D721Med (cell line): ENCODE measurements at regions not wholly inside any gene's neighbourhood (a gene's known extent, or its start where the extent isn't known, plus 50 kb on each side); places are given as distances from the start of the nearest gene placed in this dataset.

Experiments
- DNase-seq: peaks from one replicate; pipeline ENCODE4 v3.0.0; 2011; ENCODE audit warnings: low spot score; ENCODE audit not compliant: insufficient read length
- FAIRE-seq: peaks from 2 replicates; lab custom pipeline; 2011; peaks lifted over from hg19 to GRCh38; lab: Jason Lieb, UNC
- TF ChIP-seq, protein P1 (sequence below): IDR thresholded peaks from 2 replicates; pipeline ENCODE4 v1.5.1; 2012; ENCODE audit warnings: mild to moderate bottlenecking, control low read depth; ENCODE audit not compliant: insufficient read depth; ENCODE audit errors: missing control alignments

DNA sequence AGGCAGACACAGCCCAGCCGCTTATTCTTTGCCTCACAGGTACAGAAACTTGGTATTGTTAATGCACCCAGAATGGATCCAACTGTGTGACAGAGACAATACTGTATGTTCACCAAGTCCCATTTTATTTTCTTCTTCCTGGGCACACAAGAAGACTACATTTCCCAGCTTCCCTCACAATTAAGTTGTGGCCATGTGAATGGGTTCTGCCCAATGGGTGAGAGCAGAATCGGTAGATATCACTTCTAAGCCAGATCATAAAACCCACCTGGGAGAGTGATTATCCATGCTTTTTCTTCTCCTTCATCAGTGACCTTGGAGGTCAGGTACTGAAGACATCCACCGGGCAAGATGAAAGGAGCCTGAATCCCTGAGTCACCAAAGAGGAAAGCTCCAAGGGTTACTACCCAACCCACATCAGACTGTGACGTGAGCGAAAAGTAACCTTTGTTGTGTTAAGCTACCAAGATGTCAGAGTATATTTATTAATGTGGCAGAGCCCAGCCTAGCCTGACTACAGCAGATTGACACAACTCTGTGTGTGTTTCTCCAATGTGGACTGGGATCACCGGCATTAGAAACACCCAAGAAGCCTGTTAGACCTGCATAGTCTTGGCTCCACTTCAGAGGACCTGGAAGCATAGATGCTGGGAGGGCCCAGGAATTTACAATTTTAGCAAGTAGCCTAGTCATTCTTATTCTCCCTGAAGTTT lies 79.1 kb upstream of the GRIK3 start:
- no peak for DNase-seq
- TF ChIP-seq, protein P1, sequence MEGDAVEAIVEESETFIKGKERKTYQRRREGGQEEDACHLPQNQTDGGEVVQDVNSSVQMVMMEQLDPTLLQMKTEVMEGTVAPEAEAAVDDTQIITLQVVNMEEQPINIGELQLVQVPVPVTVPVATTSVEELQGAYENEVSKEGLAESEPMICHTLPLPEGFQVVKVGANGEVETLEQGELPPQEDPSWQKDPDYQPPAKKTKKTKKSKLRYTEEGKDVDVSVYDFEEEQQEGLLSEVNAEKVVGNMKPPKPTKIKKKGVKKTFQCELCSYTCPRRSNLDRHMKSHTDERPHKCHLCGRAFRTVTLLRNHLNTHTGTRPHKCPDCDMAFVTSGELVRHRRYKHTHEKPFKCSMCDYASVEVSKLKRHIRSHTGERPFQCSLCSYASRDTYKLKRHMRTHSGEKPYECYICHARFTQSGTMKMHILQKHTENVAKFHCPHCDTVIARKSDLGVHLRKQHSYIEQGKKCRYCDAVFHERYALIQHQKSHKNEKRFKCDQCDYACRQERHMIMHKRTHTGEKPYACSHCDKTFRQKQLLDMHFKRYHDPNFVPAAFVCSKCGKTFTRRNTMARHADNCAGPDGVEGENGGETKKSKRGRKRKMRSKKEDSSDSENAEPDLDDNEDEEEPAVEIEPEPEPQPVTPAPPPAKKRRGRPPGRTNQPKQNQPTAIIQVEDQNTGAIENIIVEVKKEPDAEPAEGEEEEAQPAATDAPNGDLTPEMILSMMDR = no peak

DNA sequence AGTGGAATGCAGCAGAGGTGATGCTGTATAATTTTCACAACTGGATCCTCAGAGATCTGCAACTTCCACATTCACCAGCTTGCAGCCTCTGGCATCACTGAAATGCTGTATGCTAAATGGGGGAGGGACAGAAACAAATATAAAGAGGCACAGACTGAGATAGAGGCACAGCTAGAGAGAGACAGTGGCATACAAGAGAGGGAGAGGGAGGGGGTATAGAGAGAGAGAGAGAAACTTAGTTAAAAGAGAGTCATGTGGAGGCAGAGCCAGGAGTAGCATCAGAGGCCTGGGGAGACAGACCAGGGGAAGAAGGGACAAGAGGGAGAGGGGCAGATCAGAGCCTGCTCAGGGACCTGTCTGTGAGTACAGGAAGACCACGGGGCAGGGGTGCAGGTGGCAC lies 84.5 kb upstream of the GRIK3 start:
- FAIRE-seq = no peak
- TF ChIP-seq, protein P1 = no peak
- no peak for DNase-seq

More for the DNA sequence above, 79.1 kb upstream of the GRIK3 start:
- no peak for FAIRE-seq

DNA sequence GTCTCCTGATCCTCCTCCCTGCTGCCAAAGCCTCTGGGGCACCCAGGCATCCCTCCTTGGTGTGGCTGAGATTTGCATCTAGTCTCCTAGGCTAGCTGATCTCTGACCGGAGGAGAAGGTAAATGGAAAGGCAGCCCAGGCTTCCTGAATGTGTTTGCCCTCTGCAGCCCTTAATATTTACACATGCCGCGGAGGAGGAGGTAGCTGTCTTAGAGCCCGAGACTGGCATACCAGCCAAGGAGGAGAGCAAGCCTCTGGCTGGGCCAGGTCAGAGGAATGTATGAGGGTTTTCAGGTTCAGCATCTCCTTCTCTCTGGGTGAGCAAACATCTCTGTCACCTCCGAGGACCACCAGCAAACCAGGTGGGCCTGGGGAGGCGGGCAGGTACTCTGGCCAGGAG lies 86.0 kb upstream of the GRIK3 start:
- TF ChIP-seq, protein P1 = no peak
- DNase-seq = no peak
- FAIRE-seq = no peak

DNA sequence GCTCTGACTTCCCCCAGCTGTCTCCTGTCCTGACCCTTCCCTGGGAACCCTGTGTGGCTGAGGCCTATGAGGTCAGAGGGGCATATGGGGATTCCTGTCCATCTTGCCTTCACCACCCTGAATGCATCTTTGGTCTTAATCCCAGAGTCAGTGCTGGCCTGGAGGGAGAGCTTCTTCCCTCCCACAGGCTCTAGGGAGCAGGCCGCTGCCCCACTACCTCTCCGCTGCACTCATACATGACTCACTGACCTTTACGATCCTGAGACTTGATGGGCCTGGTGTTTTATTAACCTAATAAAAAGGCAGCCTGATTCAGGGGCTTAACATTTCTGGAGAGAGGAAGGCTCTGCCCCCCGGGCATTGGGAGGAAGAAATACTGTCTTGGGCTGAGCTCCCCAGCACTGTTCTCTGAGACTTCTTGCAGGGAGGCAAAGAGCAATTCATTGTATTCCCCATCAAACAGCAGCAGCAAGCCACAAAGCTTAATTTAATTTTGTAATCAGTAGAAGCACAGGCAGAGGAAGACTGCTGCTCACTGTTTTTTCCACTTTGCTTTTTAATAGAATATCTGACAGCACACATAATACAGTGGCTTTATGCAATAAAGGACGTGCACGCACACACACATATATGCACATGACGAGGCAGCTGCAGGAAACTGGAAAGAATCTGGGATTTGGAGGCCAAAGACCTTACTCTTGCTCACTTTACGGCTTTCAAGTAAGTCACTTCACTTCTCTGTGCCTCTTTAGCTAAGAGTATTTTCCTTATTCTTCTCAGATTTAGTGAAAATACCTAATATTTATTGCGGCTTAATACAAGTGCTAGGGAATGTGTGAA lies 89.2 kb upstream of the GRIK3 start:
- FAIRE-seq = no peak
- TF ChIP-seq, protein P1 = no peak
- no peak for DNase-seq

DNA sequence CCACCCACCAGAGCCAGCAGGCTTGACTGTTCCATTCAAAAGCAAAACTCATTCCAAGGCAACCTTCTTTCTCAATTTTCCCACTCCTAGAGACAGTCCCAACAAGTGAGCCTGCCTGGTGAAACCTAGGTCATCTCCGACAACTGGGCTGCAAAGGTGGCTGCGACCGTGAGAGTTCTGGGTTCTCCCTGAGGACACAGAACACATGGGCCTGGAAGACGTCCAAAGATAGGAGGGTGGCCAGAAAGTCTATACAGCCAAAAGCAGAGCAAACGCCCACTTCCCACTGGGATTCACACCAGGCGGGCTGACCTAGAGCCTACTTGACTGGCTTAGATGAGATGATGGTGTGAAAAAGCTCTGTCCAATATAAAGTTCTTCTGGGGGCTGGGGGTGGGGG lies 90.2 kb upstream of the GRIK3 start:
- DNase-seq (no peak), FAIRE-seq (no peak)
- TF ChIP-seq, protein P1 = no peak

DNA sequence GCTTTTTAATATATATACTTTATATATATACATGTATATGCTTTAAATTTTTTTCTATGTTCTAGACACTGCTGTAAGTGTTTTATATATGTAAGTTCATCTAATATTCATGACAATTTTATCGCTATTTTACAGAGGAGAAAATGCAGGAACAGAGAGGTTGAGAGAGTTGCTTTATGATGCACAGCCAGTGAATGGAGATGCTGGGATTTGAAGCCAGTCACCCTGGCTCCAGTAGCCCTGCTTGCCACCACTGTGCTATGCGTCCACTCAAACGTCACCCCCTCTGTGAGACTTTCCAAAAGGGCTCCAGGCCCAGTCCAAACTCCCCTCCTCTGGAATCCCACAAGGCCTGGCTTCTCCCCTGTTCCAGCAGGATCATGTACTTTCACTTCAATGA lies 91.0 kb upstream of the GRIK3 start:
- DNase-seq = no peak
- FAIRE-seq = no peak
- TF ChIP-seq, protein P1 = no peak

DNA sequence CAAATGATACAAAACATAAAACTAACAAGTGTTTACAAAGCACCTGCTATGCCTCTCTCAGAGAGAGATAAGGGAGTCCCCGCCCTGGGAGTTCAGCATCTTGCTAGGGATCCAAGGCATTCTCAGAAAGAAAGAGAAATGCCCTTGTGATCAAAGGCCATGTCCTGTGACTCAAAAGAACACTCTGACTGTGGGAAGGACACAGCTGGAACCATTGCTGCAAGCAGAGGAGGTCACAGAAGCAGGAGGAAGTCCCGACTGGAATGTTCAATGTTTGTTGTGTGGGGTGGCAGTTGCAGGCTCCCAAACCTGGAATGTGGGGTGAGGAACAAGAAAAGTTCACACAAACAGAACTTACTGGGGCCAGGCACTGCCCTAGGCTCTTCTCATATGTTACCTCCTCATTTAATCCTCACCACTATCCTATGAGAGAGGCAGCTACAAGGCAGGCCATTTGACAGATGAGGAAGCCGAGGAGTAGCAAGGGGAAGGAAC lies 93.0 kb upstream of the GRIK3 start:
- DNase-seq (no peak), FAIRE-seq (no peak)
- TF ChIP-seq, protein P1 = no peak
